Activated CD4-positive, CD25-positive, alpha-beta regulatory T cell treated with anti-CD3 and anti-CD28 coated beads, Interleukin-2, amount 50 U/mL, for 72 hours (primary cell): ENCODE measurements at regions not wholly inside any gene's neighbourhood (a gene's known extent, or its start where the extent isn't known, plus 50 kb on each side); places are given as distances from the start of the nearest gene placed in this dataset.

Experiments
- DNase-seq: peaks from one replicate; pipeline ENCODE4 v3.0.0; 2021

- no peak for DNase-seq
Measured at GRCh38 chr6:22042706-22043105, 254.1 kb downstream of the PRL start.

GRCh38 chr6:22043284-22043962, 253.4 kb downstream of the PRL start:
- DNase-seq, result no peak

GRCh38 chr6:22045261-22045912, 251.4 kb downstream of the PRL start:
- DNase-seq, result no peak

- DNase-seq, result no peak
Measured at GRCh38 chr6:22049002-22049401, 247.8 kb downstream of the PRL start.

GRCh38 chr6:22053391-22053997, 243.3 kb downstream of the PRL start:
- DNase-seq, result no peak

GRCh38 chr6:22056398-22056797, 240.4 kb downstream of the PRL start:
- DNase-seq, result no peak

GRCh38 chr6:22057962-22058361, 238.9 kb downstream of the PRL start:
- no peak for DNase-seq

GRCh38 chr6:22059126-22059525, 237.7 kb downstream of the PRL start:
- DNase-seq, result no peak

- DNase-seq, result no peak
Measured at GRCh38 chr6:22059946-22060345, 236.9 kb downstream of the PRL start.

GRCh38 chr6:22062807-22063408, 233.9 kb downstream of the PRL start:
- peak; percentile 38 for DNase-seq

- DNase-seq, result no peak
Measured at GRCh38 chr6:22064558-22064957, 232.3 kb downstream of the PRL start.

GRCh38 chr6:22067122-22067521, 229.7 kb downstream of the PRL start:
- DNase-seq, result no peak

GRCh38 chr6:22067671-22068070, 229.2 kb downstream of the PRL start:
- DNase-seq, result no peak

GRCh38 chr6:22068561-22069305, 228.1 kb downstream of the PRL start:
- no peak for DNase-seq

- DNase-seq, result no peak
Measured at GRCh38 chr6:22069306-22069800, 227.5 kb downstream of the PRL start.

GRCh38 chr6:22071270-22072041, 225.4 kb downstream of the PRL start:
- no peak for DNase-seq

GRCh38 chr6:22072949-22073348, 223.9 kb downstream of the PRL start:
- DNase-seq, result no peak

- DNase-seq, result no peak
Measured at GRCh38 chr6:22073516-22074198, 223.2 kb downstream of the PRL start.

- DNase-seq, result no peak
Measured at GRCh38 chr6:22078288-22078687, 218.5 kb downstream of the PRL start.

- DNase-seq, result no peak
Measured at GRCh38 chr6:22078802-22079545, 217.9 kb downstream of the PRL start.

- no peak for DNase-seq
Measured at GRCh38 chr6:22079783-22080182, 217.1 kb downstream of the PRL start.
